ENCODE measurements at regions not wholly inside any gene's neighbourhood (a gene's known extent, or its start where the extent isn't known, plus 50 kb on each side); places are given as distances from the start of the nearest gene placed in this dataset.
"Not testable (repeated sequence)": the region's sequence is repeated elsewhere in the genome, so short reads cannot be mapped to it uniquely, and the experiment has no call there.

- Mint-ChIP-seq H3K4me1 (ENCODE audit: low read depth) (no peaks in the 10 kb centered on the region), H3K36me3 (no peaks in the 10 kb centered on the region), H3K4me3 (no peak overlapping the region), H3K27ac (no peak overlapping the region), H3K27me3 (peaks cover 3% of the 10 kb centered on the region), H3K9me3 (ENCODE audit: low read depth) (peaks cover 12% of the 10 kb centered on the region)
These were observed 373.8 kb downstream of the NPIPA8 start for GRCh38 chr16:17962726-17963125.

- H3K4me1 Mint-ChIP-seq (ENCODE audit: low read depth) = not testable (repeated sequence)
- H3K9me3 Mint-ChIP-seq (ENCODE audit: low read depth) = peaks cover 12% of the 10 kb centered on the region
These were observed 374.7 kb downstream of the NPIPA8 start for GRCh38 chr16:17961822-17962221.

GRCh38 chr16:17951378-17951777 is 385.2 kb downstream of the NPIPA8 start:
- Mint-ChIP-seq H3K27ac (no peak overlapping the region), H3K9me3 (ENCODE audit: low read depth) (no peaks in the 10 kb centered on the region), H3K4me3 (no peak overlapping the region), H3K27me3 (peaks cover 16% of the 10 kb centered on the region), H3K4me1 (ENCODE audit: low read depth) (no peaks in the 10 kb centered on the region), H3K36me3 (no peaks in the 10 kb centered on the region)

More at GRCh38 chr16:17961822-17962221, 374.7 kb downstream of the NPIPA8 start:
- H3K36me3 Mint-ChIP-seq, H3K27me3 Mint-ChIP-seq, H3K27ac Mint-ChIP-seq, H3K4me3 Mint-ChIP-seq: not testable (repeated sequence)

- Mint-ChIP-seq H3K4me3 (no peak overlapping the region), H3K27ac (no peak overlapping the region), H3K9me3 (ENCODE audit: low read depth) (no peaks in the 10 kb centered on the region), H3K4me1 (ENCODE audit: low read depth) (no peaks in the 10 kb centered on the region), H3K27me3 (peaks cover 22% of the 10 kb centered on the region), H3K36me3 (no peaks in the 10 kb centered on the region)
These were observed 386.6 kb downstream of the NPIPA8 start for GRCh38 chr16:17949982-17950250.

- no peaks in the 10 kb centered on the region for H3K4me1 Mint-ChIP-seq (ENCODE audit: low read depth)
- no peaks in the 10 kb centered on the region for H3K36me3 Mint-ChIP-seq
- peaks cover 22% of the 10 kb centered on the region for H3K27me3 Mint-ChIP-seq
- H3K27ac Mint-ChIP-seq = no peak overlapping the region
- H3K4me3 Mint-ChIP-seq = no peak overlapping the region
- no peaks in the 10 kb centered on the region for H3K9me3 Mint-ChIP-seq (ENCODE audit: low read depth)
These were observed 387.2 kb downstream of the NPIPA8 start for GRCh38 chr16:17949141-17949981.

- H3K4me3 Mint-ChIP-seq = no peak overlapping the region
- peaks cover 22% of the 10 kb centered on the region for H3K27me3 Mint-ChIP-seq
- no peaks in the 10 kb centered on the region for H3K36me3 Mint-ChIP-seq
- H3K4me1 Mint-ChIP-seq (ENCODE audit: low read depth) = no peaks in the 10 kb centered on the region
- H3K9me3 Mint-ChIP-seq (ENCODE audit: low read depth) = peaks cover 3% of the 10 kb centered on the region
- no peak overlapping the region for H3K27ac Mint-ChIP-seq
These were observed 388.9 kb downstream of the NPIPA8 start for GRCh38 chr16:17947637-17948036.

- H3K27me3 Mint-ChIP-seq = peaks cover 22% of the 10 kb centered on the region
- H3K4me1 Mint-ChIP-seq (ENCODE audit: low read depth) = no peaks in the 10 kb centered on the region
- H3K9me3 Mint-ChIP-seq (ENCODE audit: low read depth) = peaks cover 3% of the 10 kb centered on the region
- no peak overlapping the region for H3K27ac Mint-ChIP-seq
- H3K4me3 Mint-ChIP-seq = no peak overlapping the region
- H3K36me3 Mint-ChIP-seq = no peaks in the 10 kb centered on the region
These were observed 389.4 kb downstream of the NPIPA8 start for GRCh38 chr16:17947165-17947564.

- peaks cover 3% of the 10 kb centered on the region for H3K9me3 Mint-ChIP-seq (ENCODE audit: low read depth)
- peaks cover 13% of the 10 kb centered on the region for H3K27me3 Mint-ChIP-seq
- no peak overlapping the region for H3K4me3 Mint-ChIP-seq
- H3K36me3 Mint-ChIP-seq = no peaks in the 10 kb centered on the region
- H3K27ac Mint-ChIP-seq = no peak overlapping the region
- no peaks in the 10 kb centered on the region for H3K4me1 Mint-ChIP-seq (ENCODE audit: low read depth)
These were observed 391.4 kb downstream of the NPIPA8 start for GRCh38 chr16:17945080-17945601.

GRCh38 chr16:17944345-17944744 is 392.2 kb downstream of the NPIPA8 start:
- Mint-ChIP-seq H3K4me3 (no peak overlapping the region), H3K4me1 (ENCODE audit: low read depth) (peaks cover 4% of the 10 kb centered on the region), H3K36me3 (no peaks in the 10 kb centered on the region), H3K27ac (no peak overlapping the region), H3K27me3 (peaks cover 11% of the 10 kb centered on the region), H3K9me3 (ENCODE audit: low read depth) (peaks cover 3% of the 10 kb centered on the region)

GRCh38 chr16:17942067-17942466 is 394.5 kb downstream of the NPIPA8 start:
- peaks cover 7% of the 10 kb centered on the region for H3K27me3 Mint-ChIP-seq
- peaks cover 10% of the 10 kb centered on the region for H3K4me1 Mint-ChIP-seq (ENCODE audit: low read depth)
- peaks cover 3% of the 10 kb centered on the region for H3K9me3 Mint-ChIP-seq (ENCODE audit: low read depth)
- no peak overlapping the region for H3K27ac Mint-ChIP-seq
- no peak overlapping the region for H3K4me3 Mint-ChIP-seq
- H3K36me3 Mint-ChIP-seq = no peaks in the 10 kb centered on the region

GRCh38 chr16:17940584-17941364 is 395.8 kb downstream of the NPIPA8 start:
- peaks cover 3% of the 10 kb centered on the region for H3K9me3 Mint-ChIP-seq (ENCODE audit: low read depth)
- no peak overlapping the region for H3K4me3 Mint-ChIP-seq
- H3K27ac Mint-ChIP-seq = no peak overlapping the region

GRCh38 chr16:17939723-17940122 is 396.8 kb downstream of the NPIPA8 start:
- Mint-ChIP-seq H3K27me3 (no peaks in the 10 kb centered on the region), H3K27ac (no peak overlapping the region), H3K36me3 (no peaks in the 10 kb centered on the region), H3K4me3 (no peak overlapping the region), H3K9me3 (ENCODE audit: low read depth) (peaks cover 3% of the 10 kb centered on the region), H3K4me1 (ENCODE audit: low read depth) (peaks cover 10% of the 10 kb centered on the region)

More at GRCh38 chr16:17940584-17941364, 395.8 kb downstream of the NPIPA8 start:
- H3K27me3 Mint-ChIP-seq = peaks cover 5% of the 10 kb centered on the region
- H3K4me1 Mint-ChIP-seq (ENCODE audit: low read depth) = peaks cover 10% of the 10 kb centered on the region
- no peaks in the 10 kb centered on the region for H3K36me3 Mint-ChIP-seq

GRCh38 chr16:17939122-17939536 is 397.4 kb downstream of the NPIPA8 start:
- Mint-ChIP-seq H3K27ac (no peak overlapping the region), H3K27me3 (no peaks in the 10 kb centered on the region), H3K4me3 (peak overlapping the region; percentile 66), H3K36me3 (no peaks in the 10 kb centered on the region), H3K9me3 (ENCODE audit: low read depth) (peaks cover 3% of the 10 kb centered on the region), H3K4me1 (ENCODE audit: low read depth) (peaks cover 10% of the 10 kb centered on the region)

GRCh38 chr16:17938546-17938945 is 398.0 kb downstream of the NPIPA8 start:
- Mint-ChIP-seq H3K27ac (no peak overlapping the region), H3K27me3 (no peaks in the 10 kb centered on the region), H3K4me1 (ENCODE audit: low read depth) (peaks cover 10% of the 10 kb centered on the region), H3K9me3 (ENCODE audit: low read depth) (peaks cover 3% of the 10 kb centered on the region), H3K4me3 (no peak overlapping the region), H3K36me3 (no peaks in the 10 kb centered on the region)

GRCh38 chr16:17936766-17937402 is 399.7 kb downstream of the NPIPA8 start:
- H3K9me3 Mint-ChIP-seq (ENCODE audit: low read depth) = no peaks in the 10 kb centered on the region

More at GRCh38 chr16:17936766-17937402, 399.7 kb downstream of the NPIPA8 start:
- H3K27me3 Mint-ChIP-seq = no peaks in the 10 kb centered on the region
- peaks cover 10% of the 10 kb centered on the region for H3K4me1 Mint-ChIP-seq (ENCODE audit: low read depth)
- no peak overlapping the region for H3K4me3 Mint-ChIP-seq
- no peaks in the 10 kb centered on the region for H3K36me3 Mint-ChIP-seq
- no peak overlapping the region for H3K27ac Mint-ChIP-seq

Data from activated naive CD8-positive, alpha-beta T cell (primary cell).